ENCODE measurements at regions not wholly inside any gene's neighbourhood (a gene's known extent, or its start where the extent isn't known, plus 50 kb on each side); places are given as distances from the start of the nearest gene placed in this dataset.

GRCh38 chr3:177484926-177485325 is 287.6 kb upstream of the TBL1XR1 start:
- Histone ChIP-seq H3K27me3 (no peaks in the 10 kb centered on the region), H3K36me3 (no peaks in the 10 kb centered on the region), H3K27ac (no peak overlapping the region), H3K4me3 (no peak overlapping the region), H3K9me3 (peaks cover 0 to 10% of the 10 kb centered on the region in 2 donors), H3K4me1 (peaks cover 0 to 14% of the 10 kb centered on the region in 2 donors)
- DNase-seq (ENCODE audit: low spot score in 2 of 2), result no peak
- no peak for TF ChIP-seq CTCF (IDR thresholded peaks at IDR 0.05)
- intact Hi-C loops (cut with DNase I), result no loop called here

GRCh38 chr3:177487635-177488186 is 290.4 kb upstream of the TBL1XR1 start:
- intact Hi-C loops (cut with DNase I), result no loop called here
- H3K27ac ChIP-seq, result no peak overlapping the region
- H3K4me1 ChIP-seq, result peaks cover 3 to 22% of the 10 kb centered on the region in 2 donors
- peaks cover 0 to 10% of the 10 kb centered on the region in 2 donors for H3K9me3 ChIP-seq
- no peak for DNase-seq (ENCODE audit: low spot score in 2 of 2)
- H3K27me3 ChIP-seq, result no peaks in the 10 kb centered on the region
- no peak overlapping the region for H3K4me3 ChIP-seq
- no peaks in the 10 kb centered on the region for H3K36me3 ChIP-seq
- TF ChIP-seq CTCF (IDR thresholded peaks at IDR 0.05), result no peak

- Histone ChIP-seq H3K27me3 (no peaks in the 10 kb centered on the region), H3K36me3 (no peaks in the 10 kb centered on the region), H3K9me3 (peaks cover 0 to 10% of the 10 kb centered on the region in 2 donors), H3K4me1 (peaks cover 3 to 17% of the 10 kb centered on the region in 2 donors), H3K4me3 (no peak overlapping the region), H3K27ac (no peak overlapping the region)
- no peak for DNase-seq (ENCODE audit: low spot score in 2 of 2)
- no peak for TF ChIP-seq CTCF (IDR thresholded peaks at IDR 0.05)
- intact Hi-C loops (cut with DNase I), result no loop called here
Measured at GRCh38 chr3:177488740-177489139, 291.5 kb upstream of the TBL1XR1 start.

- intact Hi-C loops (cut with DNase I), result no loop called here
- H3K4me1 ChIP-seq, result peaks cover 3 to 17% of the 10 kb centered on the region in 2 donors
- no peak for DNase-seq (ENCODE audit: low spot score in 2 of 2)
Measured at GRCh38 chr3:177490626-177491025, 293.3 kb upstream of the TBL1XR1 start.

GRCh38 chr3:177491296-177492032 is 294.2 kb upstream of the TBL1XR1 start:
- TF ChIP-seq CTCF (IDR thresholded peaks at IDR 0.05), result no peak
- H3K27me3 ChIP-seq, result no peaks in the 10 kb centered on the region
- no peaks in the 10 kb centered on the region for H3K9me3 ChIP-seq
- no peaks in the 10 kb centered on the region for H3K36me3 ChIP-seq
- intact Hi-C loops (cut with DNase I), result no loop called here
- H3K4me1 ChIP-seq, result peaks cover 3 to 17% of the 10 kb centered on the region in 2 donors
- DNase-seq (ENCODE audit: low spot score in 2 of 2), result no peak
- H3K27ac ChIP-seq, result peak overlapping the region in 1 of 2 donors; percentile 18
- peak overlapping the region in 1 of 2 donors; percentile 47 for H3K4me3 ChIP-seq

More at GRCh38 chr3:177490626-177491025, 293.3 kb upstream of the TBL1XR1 start:
- H3K27me3 ChIP-seq, result no peaks in the 10 kb centered on the region
- no peaks in the 10 kb centered on the region for H3K36me3 ChIP-seq
- peaks cover 0 to 1% of the 10 kb centered on the region in 2 donors for H3K9me3 ChIP-seq
- no peak for TF ChIP-seq CTCF (IDR thresholded peaks at IDR 0.05)
- H3K27ac ChIP-seq, result peak overlapping the region in 1 of 2 donors; percentile 49
- peak overlapping the region in 1 of 2 donors; percentile 47 for H3K4me3 ChIP-seq

Measured in ascending aorta (tissue), 2 donors.